HEK293 (cell line): ENCODE measurements at regions not wholly inside any gene's neighbourhood (a gene's known extent, or its start where the extent isn't known, plus 50 kb on each side); places are given as distances from the start of the nearest gene placed in this dataset.

Source experiments
- CTCF ChIA-PET: fragments of 350-600 bp; formaldehyde crosslinking; extraction: SDS; loops from one replicate; lab custom pipeline; 2021; ENCODE audit warnings: antibody characterized with exemption; lab: Yijun Ruan, JAX
- POLR2A ChIA-PET: fragments of 300-600 bp; formaldehyde crosslinking; extraction: SDS; loops from one replicate; lab custom pipeline; 2020; ENCODE audit warnings: antibody characterized with exemption, inconsistent platforms; lab: Yijun Ruan, JAX
- H3K27ac ChIP-seq: fragments of 200-500 bp; sonication (Bioruptor generic); 2 replicates; pipeline ENCODE4 v1.5.1; 2014; ENCODE audit warnings: low read depth, low read length, control low read depth, inconsistent platforms; ENCODE audit errors: extremely low read depth
- H3K36me3 ChIP-seq, 2 experiments: fragments of 200-500 bp in 1 of 2; sonication (Bioruptor generic) in 1 of 2; 1 replicate in 1 of 2; 2 replicates in 1 of 2; pipeline ENCODE4 v1.5.1; 2014 to 2017; ENCODE audit warnings: inconsistent platforms in 2 of 2, low read length in 2 of 2; ENCODE audit not compliant: control insufficient read depth in 2 of 2, insufficient read depth in 1 of 2
- H3K4me1 ChIP-seq: fragments of 200-500 bp; sonication (Bioruptor generic); 2 replicates; pipeline ENCODE4 v1.5.1; 2014; ENCODE audit warnings: mild to moderate bottlenecking, low read length, inconsistent platforms; ENCODE audit not compliant: control insufficient read depth, insufficient read depth
- H3K4me3 ChIP-seq: 2 replicates; pipeline ENCODE4 v1.5.1; 2011; ENCODE audit warnings: low read depth, mild to moderate bottlenecking, control low read depth, low read length, moderate library complexity
- H3K9me3 ChIP-seq: fragments of 200-500 bp; sonication (Bioruptor generic); 2 replicates; pipeline ENCODE4 v1.5.1; 2014; ENCODE audit warnings: low read depth, low read length, inconsistent platforms; ENCODE audit not compliant: control insufficient read depth, insufficient read depth
- KLF9 ChIP-seq: fragments of 450-650 bp; formaldehyde crosslinking; IDR thresholded peaks from 2 replicates; pipeline ENCODE4 v1.5.1; 2016; ENCODE audit warnings: missing biosample characterization, missing genetic modification characterization, low read depth
- PRDM1 ChIP-seq: fragments of 450-650 bp; formaldehyde crosslinking; IDR thresholded peaks from 2 replicates; pipeline ENCODE4; 2016; ENCODE audit warnings: missing biosample characterization, missing genetic modification characterization
- WT1 ChIP-seq: fragments of 450-650 bp; formaldehyde crosslinking; IDR thresholded peaks from 2 replicates; pipeline ENCODE4 v1.5.1; 2016; ENCODE audit warnings: missing biosample characterization, missing genetic modification characterization
- ZNF138 ChIP-seq: fragments of 450-650 bp; formaldehyde crosslinking; IDR thresholded peaks from 2 replicates; pipeline ENCODE4 v1.5.1; 2016; ENCODE audit warnings: missing biosample characterization, missing genetic modification characterization, borderline replicate concordance
- ZNF16 ChIP-seq: fragments of 450-650 bp; formaldehyde crosslinking; IDR thresholded peaks from 2 replicates; pipeline ENCODE4 v1.5.1; 2016; ENCODE audit warnings: low read depth, missing biosample characterization, missing genetic modification characterization
- ZNF174 ChIP-seq: fragments of 450-650 bp; formaldehyde crosslinking; IDR thresholded peaks from 2 replicates; pipeline ENCODE4 v1.5.0; 2017; ENCODE audit warnings: missing biosample characterization, mild to moderate bottlenecking, missing genetic modification characterization
- ZNF501 ChIP-seq: fragments of 450-650 bp; formaldehyde crosslinking; IDR thresholded peaks from 2 replicates; pipeline ENCODE4 v1.5.1; 2016; ENCODE audit warnings: missing biosample characterization, missing genetic modification characterization
- ZNF518A ChIP-seq: fragments of 450-650 bp; formaldehyde crosslinking; conservative IDR thresholded peaks from 2 replicates; pipeline ENCODE4 v1.5.1; 2016; ENCODE audit warnings: low read depth, missing biosample characterization, missing genetic modification characterization
- ZNF544 ChIP-seq: fragments of 450-650 bp; formaldehyde crosslinking; IDR thresholded peaks from 2 replicates; pipeline ENCODE4 v1.5.0; 2017; ENCODE audit warnings: missing biosample characterization, missing genetic modification characterization
- ZNF600 ChIP-seq: fragments of 450-650 bp; formaldehyde crosslinking; IDR thresholded peaks from 2 replicates; pipeline ENCODE4 v1.5.1; 2016; ENCODE audit warnings: missing biosample characterization, missing genetic modification characterization
- ZNF610 ChIP-seq: fragments of 450-650 bp; formaldehyde crosslinking; IDR thresholded peaks from 2 replicates; pipeline ENCODE4 v1.5.1; 2016; ENCODE audit warnings: missing biosample characterization, missing genetic modification characterization, borderline replicate concordance
- ZNF621 ChIP-seq: fragments of 450-650 bp; formaldehyde crosslinking; IDR thresholded peaks from 2 replicates; pipeline ENCODE4 v1.5.1; 2017; ENCODE audit warnings: missing biosample characterization, missing genetic modification characterization
- ZNF654 ChIP-seq: fragments of 450-650 bp; formaldehyde crosslinking; IDR thresholded peaks from 2 replicates; pipeline ENCODE4 v1.5.1; 2016; ENCODE audit warnings: low read depth, missing biosample characterization, missing genetic modification characterization
- ZNF677 ChIP-seq: fragments of 450-650 bp; IDR thresholded peaks from 2 replicates; pipeline ENCODE4 v1.5.0; 2018; ENCODE audit warnings: missing biosample characterization, mild to moderate bottlenecking, missing genetic modification characterization, moderate library complexity
- ZNF785 ChIP-seq: fragments of 450-650 bp; formaldehyde crosslinking; IDR thresholded peaks from 2 replicates; pipeline ENCODE4 v1.5.1; 2016; ENCODE audit warnings: missing biosample characterization, missing genetic modification characterization
- ZNF830 ChIP-seq: fragments of 450-650 bp; IDR thresholded peaks from 2 replicates; pipeline ENCODE4 v1.5.0; 2018; ENCODE audit warnings: missing biosample characterization, missing genetic modification characterization, low read depth, mild to moderate bottlenecking, moderate library complexity
- TF ChIP-seq, protein P1 (sequence below): fragments of 450-650 bp; formaldehyde crosslinking; IDR thresholded peaks from 2 replicates; pipeline ENCODE4 v1.5.1; 2016; ENCODE audit warnings: missing biosample characterization, missing genetic modification characterization, borderline replicate concordance

DNA sequence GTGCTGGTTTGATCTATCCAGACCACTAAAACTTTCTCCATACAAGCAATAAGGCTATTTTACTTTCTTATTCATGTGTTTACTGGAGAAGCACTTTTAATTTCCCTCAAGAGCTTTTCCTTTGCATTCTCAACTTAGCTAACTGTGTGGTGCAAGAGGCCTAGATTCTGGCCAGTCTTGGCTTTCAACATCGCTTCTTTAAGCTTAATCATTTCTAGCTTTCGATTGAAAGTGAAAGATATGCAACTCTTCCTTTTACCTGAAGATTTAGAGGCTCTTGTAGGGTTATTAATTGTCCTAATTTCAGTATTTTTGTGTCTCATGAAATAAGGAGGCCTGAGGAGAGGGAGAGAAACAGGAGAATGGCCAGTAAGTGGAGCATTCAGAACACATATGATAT lies 234.8 kb upstream of the GADL1 start:
- POLR2A ChIA-PET, result no interaction called here
- no peaks in the 10 kb centered on the region for H3K36me3 ChIP-seq
- H3K4me1 ChIP-seq, result no peaks in the 10 kb centered on the region
- no peak overlapping the region for H3K27ac ChIP-seq
- CTCF ChIA-PET, result interaction anchor here (0.7 to 1.2 kb wide), 2 partner anchors 196 to 349 kb away, joined by 3 read pairs; no protein-coding TSS in a partner anchor
- no peak overlapping the region for H3K4me3 ChIP-seq
- H3K9me3 ChIP-seq, result no peaks in the 10 kb centered on the region
- no peak for TF ChIP-seq ZNF174 (tag by site-specific recombination)
- no peak for TF ChIP-seq ZNF621 (tag by site-specific recombination)
- TF ChIP-seq PRDM1, result peak; percentile 45; the same call in 1 of the 2 replicates
- TF ChIP-seq, all 188 proteins: peak for 1

DNA sequence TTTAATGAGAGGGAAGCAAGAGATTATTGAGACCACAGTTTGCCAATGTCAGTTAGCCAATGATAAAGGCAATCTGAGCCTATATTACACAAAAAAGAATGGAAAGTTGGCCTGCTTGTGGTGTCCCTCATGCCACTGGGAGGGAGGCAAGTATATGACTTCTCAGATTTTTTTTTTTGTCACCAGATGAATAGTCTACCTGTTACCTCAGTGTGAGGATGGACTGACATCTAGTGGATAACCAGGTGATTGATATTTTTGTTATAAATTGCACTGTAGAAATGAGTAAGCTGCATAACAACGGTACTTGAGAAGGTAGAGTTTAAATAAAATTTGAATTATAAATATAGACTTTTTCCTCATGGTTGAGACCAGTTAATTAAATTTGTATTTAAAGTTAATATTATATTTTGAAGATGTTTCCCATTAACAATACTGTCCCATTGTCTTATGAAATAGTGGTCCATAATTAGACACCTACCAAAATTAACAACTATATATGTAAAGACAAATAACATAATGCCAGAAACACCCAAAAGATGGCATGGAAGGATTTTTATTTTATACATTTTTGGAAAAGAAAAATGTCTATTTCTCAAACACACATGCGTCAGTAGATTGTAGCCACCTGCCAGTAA lies 237.8 kb upstream of the GADL1 start:
- POLR2A ChIA-PET, result no interaction called here
- H3K9me3 ChIP-seq, result no peaks in the 10 kb centered on the region
- no peaks in the 10 kb centered on the region for H3K4me1 ChIP-seq
- H3K36me3 ChIP-seq, result no peaks in the 10 kb centered on the region
- CTCF ChIA-PET, result interaction anchor here (0.6 to 1.3 kb wide), 6 partner anchors 10 to 381 kb away, joined by 3 to 7 read pairs (median 4); no protein-coding TSS in a partner anchor
- H3K4me3 ChIP-seq, result no peak overlapping the region
- peak; percentile 60 for TF ChIP-seq ZNF654 (tag by site-specific recombination)
- TF ChIP-seq ZNF544 (tag by site-specific recombination), result no peak
- H3K27ac ChIP-seq, result no peak overlapping the region

DNA sequence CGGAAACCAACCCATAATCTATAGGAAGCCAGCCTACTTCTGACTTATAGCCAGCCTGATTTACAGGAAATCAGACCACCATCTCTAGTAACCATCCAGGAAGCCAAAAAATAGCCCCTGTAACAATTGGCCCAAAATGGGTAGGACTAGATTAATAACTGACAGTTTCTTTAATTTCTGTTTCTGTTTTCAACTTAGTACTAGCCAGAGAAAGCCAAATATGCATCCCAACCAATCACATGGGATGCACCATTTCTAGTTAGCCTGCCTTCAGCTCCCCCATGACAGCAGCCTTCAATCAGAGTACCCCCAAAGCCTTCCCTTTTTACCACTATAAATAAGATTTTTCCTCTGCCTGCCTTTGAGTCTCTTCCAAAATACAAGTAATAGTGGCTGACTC lies 239.1 kb upstream of the GADL1 start:
- no peaks in the 10 kb centered on the region for H3K36me3 ChIP-seq
- H3K4me1 ChIP-seq, result no peaks in the 10 kb centered on the region
- POLR2A ChIA-PET, result no interaction called here
- H3K9me3 ChIP-seq, result no peaks in the 10 kb centered on the region
- CTCF ChIA-PET, result no interaction called here
- TF ChIP-seq ZNF610 (tag by site-specific recombination), result no peak
- TF ChIP-seq, protein P1, sequence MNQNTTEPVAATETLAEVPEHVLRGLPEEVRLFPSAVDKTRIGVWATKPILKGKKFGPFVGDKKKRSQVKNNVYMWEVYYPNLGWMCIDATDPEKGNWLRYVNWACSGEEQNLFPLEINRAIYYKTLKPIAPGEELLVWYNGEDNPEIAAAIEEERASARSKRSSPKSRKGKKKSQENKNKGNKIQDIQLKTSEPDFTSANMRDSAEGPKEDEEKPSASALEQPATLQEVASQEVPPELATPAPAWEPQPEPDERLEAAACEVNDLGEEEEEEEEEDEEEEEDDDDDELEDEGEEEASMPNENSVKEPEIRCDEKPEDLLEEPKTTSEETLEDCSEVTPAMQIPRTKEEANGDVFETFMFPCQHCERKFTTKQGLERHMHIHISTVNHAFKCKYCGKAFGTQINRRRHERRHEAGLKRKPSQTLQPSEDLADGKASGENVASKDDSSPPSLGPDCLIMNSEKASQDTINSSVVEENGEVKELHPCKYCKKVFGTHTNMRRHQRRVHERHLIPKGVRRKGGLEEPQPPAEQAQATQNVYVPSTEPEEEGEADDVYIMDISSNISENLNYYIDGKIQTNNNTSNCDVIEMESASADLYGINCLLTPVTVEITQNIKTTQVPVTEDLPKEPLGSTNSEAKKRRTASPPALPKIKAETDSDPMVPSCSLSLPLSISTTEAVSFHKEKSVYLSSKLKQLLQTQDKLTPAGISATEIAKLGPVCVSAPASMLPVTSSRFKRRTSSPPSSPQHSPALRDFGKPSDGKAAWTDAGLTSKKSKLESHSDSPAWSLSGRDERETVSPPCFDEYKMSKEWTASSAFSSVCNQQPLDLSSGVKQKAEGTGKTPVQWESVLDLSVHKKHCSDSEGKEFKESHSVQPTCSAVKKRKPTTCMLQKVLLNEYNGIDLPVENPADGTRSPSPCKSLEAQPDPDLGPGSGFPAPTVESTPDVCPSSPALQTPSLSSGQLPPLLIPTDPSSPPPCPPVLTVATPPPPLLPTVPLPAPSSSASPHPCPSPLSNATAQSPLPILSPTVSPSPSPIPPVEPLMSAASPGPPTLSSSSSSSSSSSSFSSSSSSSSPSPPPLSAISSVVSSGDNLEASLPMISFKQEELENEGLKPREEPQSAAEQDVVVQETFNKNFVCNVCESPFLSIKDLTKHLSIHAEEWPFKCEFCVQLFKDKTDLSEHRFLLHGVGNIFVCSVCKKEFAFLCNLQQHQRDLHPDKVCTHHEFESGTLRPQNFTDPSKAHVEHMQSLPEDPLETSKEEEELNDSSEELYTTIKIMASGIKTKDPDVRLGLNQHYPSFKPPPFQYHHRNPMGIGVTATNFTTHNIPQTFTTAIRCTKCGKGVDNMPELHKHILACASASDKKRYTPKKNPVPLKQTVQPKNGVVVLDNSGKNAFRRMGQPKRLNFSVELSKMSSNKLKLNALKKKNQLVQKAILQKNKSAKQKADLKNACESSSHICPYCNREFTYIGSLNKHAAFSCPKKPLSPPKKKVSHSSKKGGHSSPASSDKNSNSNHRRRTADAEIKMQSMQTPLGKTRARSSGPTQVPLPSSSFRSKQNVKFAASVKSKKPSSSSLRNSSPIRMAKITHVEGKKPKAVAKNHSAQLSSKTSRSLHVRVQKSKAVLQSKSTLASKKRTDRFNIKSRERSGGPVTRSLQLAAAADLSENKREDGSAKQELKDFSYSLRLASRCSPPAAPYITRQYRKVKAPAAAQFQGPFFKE (tag by site-specific recombination), result no peak
- H3K4me3 ChIP-seq, result no peak overlapping the region
- no peak overlapping the region for H3K27ac ChIP-seq

DNA sequence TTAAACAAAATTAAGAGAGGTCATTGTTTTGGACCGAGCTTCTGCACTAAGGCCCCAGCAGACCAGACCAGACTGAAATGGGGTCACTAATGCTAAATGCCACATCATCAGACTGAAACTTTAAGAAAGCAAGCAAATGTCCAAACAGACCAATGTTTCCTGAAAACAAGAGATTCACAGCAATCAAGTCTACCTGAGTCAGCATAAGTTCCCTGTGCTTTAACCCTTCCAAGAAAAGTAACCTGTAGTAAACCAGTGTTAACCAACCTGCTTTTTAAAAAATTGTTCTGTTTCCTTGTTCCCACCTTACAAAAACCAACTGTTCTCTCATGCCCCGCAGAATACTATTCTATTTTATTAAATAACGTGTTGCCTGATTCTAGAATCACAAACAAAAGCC lies 241.1 kb upstream of the GADL1 start:
- Histone ChIP-seq H3K4me3 (no peak overlapping the region), H3K27ac (no peak overlapping the region), H3K4me1 (no peaks in the 10 kb centered on the region), H3K36me3 (no peaks in the 10 kb centered on the region), H3K9me3 (no peaks in the 10 kb centered on the region)
- ChIA-PET CTCF (interaction anchor here (1.2 to 1.4 kb wide), 2 partner anchors 23 to 367 kb away, joined by 3 read pairs; no protein-coding TSS in a partner anchor), POLR2A (no interaction called here)
- TF ChIP-seq ZNF600 (tag by site-specific recombination) (no peak), ZNF518A (tag by site-specific recombination) (no peak), ZNF785 (tag by site-specific recombination) (no peak), ZNF16 (no peak), KLF9 (no peak), WT1 (tag by site-specific recombination) (no peak), ZNF501 (tag by site-specific recombination) (no peak), ZNF138 (tag by site-specific recombination) (no peak), ZNF830 (no peak), ZNF677 (no peak)
